GM12878 (cell line): ENCODE measurements at regions not wholly inside any gene's neighbourhood (a gene's known extent, or its start where the extent isn't known, plus 50 kb on each side); places are given as distances from the start of the nearest gene placed in this dataset.

Source experiments
- ATAC-seq: fragments of 200-7000 bp; cut with Tn5 transposase; 3 replicates; pipeline ENCODE4 v1.9.1; 2020; ENCODE audit warnings: mild to moderate bottlenecking, moderate library complexity
- BruUV-seq: library from RNA; stranded (reverse); fragments of 400-500 nt; replicated peaks from 2 replicates; lab custom pipeline; 2021; lab: Mats Ljungman, UMichigan
- CTCF ChIA-PET: fragments of 300-600 bp; sonication (Branson Sonifier 250); formaldehyde crosslinking; extraction: SDS; loops from one replicate; lab custom pipeline; 2021; ENCODE audit warnings: inconsistent platforms; lab: Yijun Ruan, JAX
- POLR2A ChIA-PET: fragments of 350-600 bp; formaldehyde crosslinking; extraction: SDS; loops from one replicate; lab custom pipeline; 2021; ENCODE audit warnings: inconsistent platforms; lab: Charles Lee
- RAD21 ChIA-PET: fragments of 300-600 bp; sonication (Branson Sonifier 250); formaldehyde crosslinking; loops from one replicate; lab custom pipeline; 2023; ENCODE audit warnings: antibody characterized with exemption; ENCODE audit not compliant: unreplicated experiment; lab: Charles Lee
- SMC1A ChIA-PET: fragments of 300-600 bp; sonication (Branson Sonifier 250); formaldehyde crosslinking; loops from one replicate; lab custom pipeline; 2023; ENCODE audit not compliant: unreplicated experiment, uncharacterized antibody; lab: Charles Lee
- DNase-seq: peaks from one replicate; pipeline ENCODE4 v3.0.0-alpha.2; 2011; ENCODE audit warnings: low read depth, low spot score
- FAIRE-seq: peaks from 3 replicates; lab custom pipeline; 2011; peaks lifted over from hg19 to GRCh38; lab: Jason Lieb, UNC
- H2AFZ ChIP-seq: 2 replicates; pipeline ENCODE4 v1.6.0; 2011; ENCODE audit warnings: low read depth, low read length, control low read depth; ENCODE audit not compliant: control insufficient read depth
- H3K27ac ChIP-seq: 2 replicates; pipeline ENCODE4 v1.5.1; 2011; ENCODE audit warnings: control low read depth; ENCODE audit not compliant: control insufficient read depth, insufficient read depth
- H3K27me3 ChIP-seq, 2 experiments: replicated peaks in 1 of 2; 2 replicates each; pipeline versions ENCODE4 v1.6.0 to v1.6.1; 2011; ENCODE audit warnings: low read length in 1 of 2; ENCODE audit not compliant: control insufficient read depth in 2 of 2, insufficient read depth in 2 of 2
- H3K36me3 ChIP-seq, 2 experiments: 2 replicates each; pipeline ENCODE4 v1.5.1; 2011; ENCODE audit warnings: low read length in 1 of 2; ENCODE audit not compliant: control insufficient read depth in 2 of 2, insufficient read depth in 2 of 2
- H3K4me1 ChIP-seq: 2 replicates; pipeline ENCODE4 v1.6.1; 2011; ENCODE audit warnings: mild to moderate bottlenecking, low read length, moderate library complexity, mixed read lengths; ENCODE audit not compliant: control insufficient read depth, insufficient read depth
- H3K4me2 ChIP-seq: 2 replicates; pipeline ENCODE4 v1.6.0; 2011; ENCODE audit warnings: control low read depth; ENCODE audit not compliant: control insufficient read depth, insufficient read depth
- H3K4me3 ChIP-seq: fragments of 200-600 bp; sonication (generic); 2 replicates; pipeline ENCODE4 v1.5.1; 2016
- H3K79me2 ChIP-seq: 2 replicates; pipeline ENCODE4 v1.6.0; 2011; ENCODE audit warnings: low read length; ENCODE audit not compliant: control insufficient read depth, insufficient read depth
- H3K9ac ChIP-seq: 2 replicates; pipeline ENCODE4 v1.8.0; 2011; ENCODE audit warnings: low read length, control low read depth, mixed read lengths; ENCODE audit not compliant: control insufficient read depth, insufficient read depth
- H3K9me3 ChIP-seq: replicated peaks from 3 replicates; pipeline ENCODE4 v1.5.1; 2011; ENCODE audit warnings: mild to moderate bottlenecking, low read length; ENCODE audit not compliant: control insufficient read depth, insufficient read depth
- H4K20me1 ChIP-seq: 2 replicates; pipeline ENCODE4 v1.6.0; 2011; ENCODE audit not compliant: control insufficient read depth, insufficient read depth
- E2F4 ChIP-seq: IDR thresholded peaks from 2 replicates; pipeline ENCODE4 v1.6.1; 2012; ENCODE audit warnings: low read depth, low read length, improper control_type of control experiment
- HSF1 ChIP-seq: fragments of 150-350 bp; IDR thresholded peaks from 2 replicates; pipeline ENCODE4 v1.6.1; 2014; ENCODE audit warnings: mild to moderate bottlenecking, low read depth, low read length
- IRF5 ChIP-seq: fragments of 450-650 bp; IDR thresholded peaks from 2 replicates; pipeline ENCODE4 v1.6.1; 2017; ENCODE audit warnings: borderline replicate concordance
- NR2F1 ChIP-seq: fragments of 450-650 bp; conservative IDR thresholded peaks from 2 replicates; pipeline ENCODE4 v1.6.1; 2017; ENCODE audit warnings: mild to moderate bottlenecking
- RFX5 ChIP-seq: IDR thresholded peaks from 2 replicates; pipeline ENCODE4 v1.6.1; 2011; ENCODE audit warnings: low read depth, low read length, improper control_type of control experiment
- SRF ChIP-seq, 2 experiments: IDR thresholded peaks; 2 replicates each; pipeline ENCODE4 v1.6.1; 2011; ENCODE audit warnings: low read depth in 2 of 2, low read length in 2 of 2, mild to moderate bottlenecking in 1 of 2, moderate library complexity in 1 of 2
- YBX1 ChIP-seq: fragments of 450-650 bp; IDR thresholded peaks from 2 replicates; pipeline ENCODE4 v1.6.1; 2016; ENCODE audit warnings: antibody characterized with exemption
- ZBTB11 ChIP-seq: fragments of 450-650 bp; formaldehyde crosslinking; IDR thresholded peaks from 2 replicates; pipeline ENCODE4 v1.5.0; 2022; ENCODE audit warnings: mild to moderate bottlenecking, missing genetic modification characterization
- WGBS: methylation state at CpG from one replicate; pipeline ENCODE4 v1.1.6; 2016; ENCODE audit warnings: low lambda C conversion rate; ENCODE audit not compliant: insufficient replicate concordance, insufficient coverage; ENCODE audit errors: missing lambda C conversion rate; 5-methylcytosine and 5-hydroxymethylcytosine counted together
- in situ Hi-C: fragments of 300-500 bp; cut with MboI; formaldehyde crosslinking; loops from 9 replicates; pipeline ENCODE4 v1.14.3; 2018; ENCODE audit warnings: mixed read lengths
- intact Hi-C: fragments of 100-400 bp; cut with micrococcal nuclease; formaldehyde crosslinking; loops from one replicate; pipeline ENCODE4 v1.14.2; 2022; ENCODE audit not compliant: unreplicated experiment

- TF ChIP-seq IRF5: no peak
- no peak for TF ChIP-seq HSF1
- TF ChIP-seq SRF (IDR thresholded peaks at IDR 0.05; ENCODE audit: low read depth in 2 of 2, low read length in 2 of 2): no peak
- TF ChIP-seq NR2F1: no peak
These were observed 207.9 kb upstream of the UFM1 start (continued) for GRCh38 chr13:38141792-38142191.

GRCh38 chr13:38135592-38135991 is 214.1 kb upstream of the UFM1 start:
- no peak for FAIRE-seq
- Histone ChIP-seq H3K27ac (no peak overlapping the region), H3K4me2 (no peak overlapping the region), H3K27me3 (no peaks in the 10 kb centered on the region), H3K9me3 (no peaks in the 10 kb centered on the region), H3K4me3 (no peak overlapping the region), H3K9ac (no peak overlapping the region), H3K4me1 (no peaks in the 10 kb centered on the region), H3K79me2 (no peaks in the 10 kb centered on the region), H4K20me1 (no peaks in the 10 kb centered on the region), H2AFZ (no peak overlapping the region), H3K36me3 (no peaks in the 10 kb centered on the region)
- SMC1A ChIA-PET: interaction anchor here (1.5 kb wide), 1 partner anchor 12 kb away, joined by 3 read pairs; no protein-coding TSS in a partner anchor
- RAD21 ChIA-PET: no interaction called here
- TF ChIP-seq ZBTB11 (CRISPR knock-in tag) (no peak), YBX1 (no peak), E2F4 (no peak), RFX5 (no peak)
- no TSS peak for BruUV-seq
- POLR2A ChIA-PET: no interaction called here
- no peak for DNase-seq
- CTCF ChIA-PET: no interaction called here
- 44% methylated on average over 4 of the region's 4 CpGs for whole genome bisulfite sequencing
- no peak for ATAC-seq
- in situ Hi-C loops: no loop called here
- intact Hi-C loops: no loop called here
